Spleen (tissue), 7 donors: ENCODE measurements at regions not wholly inside any gene's neighbourhood (a gene's known extent, or its start where the extent isn't known, plus 50 kb on each side); places are given as distances from the start of the nearest gene placed in this dataset.

Source experiments
- CTCF ChIP-seq, 11 experiments: fragments of 200-600 bp in 7 of 11; fragments of 450-650 bp in 4 of 11; sonication (generic) in 4 of 11; IDR thresholded peaks in 8 of 11; conservative IDR thresholded peaks in 3 of 11; 1 replicate in 7 of 11; 2 replicates in 4 of 11; pipeline versions ENCODE4 v1.4.0 to v1.8.0; 2016 to 2021; ENCODE audit warnings: antibody characterized with exemption in 11 of 11, inconsistent platforms in 4 of 11, mild to moderate bottlenecking in 1 of 11
- POLR2A ChIP-seq, 3 donors: fragments of 450-650 bp; IDR thresholded peaks; one replicate each; pipeline ENCODE4 v1.5.1; 2017; ENCODE audit warnings: antibody characterized with exemption in 3 of 3, mild to moderate bottlenecking in 1 of 3
- POLR2AphosphoS5 ChIP-seq, 3 donors: sonication (generic); formaldehyde crosslinking; IDR thresholded peaks; one replicate each; pipeline ENCODE4 v1.5.1; 2017; ENCODE audit warnings: antibody characterized with exemption in 3 of 3
- donor health status: DM: no; HTN: no; CAD: no; lungs with moderate emphysema.
- donor health status: DM: no; HTN: no; CAD: no.
- donor health status: DM: no; HTN: no; CAD: no.

GRCh38 chr11:91854780-91855179 is 369.8 kb upstream of the FAT3 start:
- TF ChIP-seq CTCF (IDR thresholded peaks at IDR 0.05 in 8 of 11, conservative IDR thresholded peaks at IDR 0.05 in 3 of 11) (no peak), POLR2A (IDR thresholded peaks at IDR 0.05) (no peak), POLR2AphosphoS5 (IDR thresholded peaks at IDR 0.05) (no peak)
